GM19351 (cell line): ENCODE measurements at regions not wholly inside any gene's neighbourhood (a gene's known extent, or its start where the extent isn't known, plus 50 kb on each side); places are given as distances from the start of the nearest gene placed in this dataset.

Experiments
- ATAC-seq: cut with Tn5 transposase; IDR thresholded peaks from one replicate; pipeline ENCODE4 v1.9.1; 2021; ENCODE audit warnings: mild to moderate bottlenecking, moderate library complexity; ENCODE audit not compliant: unreplicated experiment

DNA sequence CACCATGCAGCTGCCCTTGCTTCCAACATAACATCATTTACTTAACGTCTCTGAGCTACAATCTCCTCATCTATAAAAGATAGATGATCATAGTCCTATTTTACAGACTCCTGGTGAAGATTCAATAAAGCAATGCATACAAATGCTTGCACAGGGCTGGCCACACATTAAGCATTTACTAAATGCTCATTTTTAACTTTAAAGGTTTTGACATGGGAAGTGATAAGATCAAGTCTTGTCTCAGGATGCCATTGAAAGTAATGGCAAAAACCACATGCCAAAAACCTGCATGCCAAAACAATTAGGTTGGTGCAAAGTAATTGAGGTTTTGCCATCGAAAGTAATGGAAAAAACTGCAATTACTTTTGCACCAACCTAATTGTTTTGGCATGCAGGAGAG is 181.2 kb upstream of the ADRA1B start:
- ATAC-seq = no peak

DNA sequence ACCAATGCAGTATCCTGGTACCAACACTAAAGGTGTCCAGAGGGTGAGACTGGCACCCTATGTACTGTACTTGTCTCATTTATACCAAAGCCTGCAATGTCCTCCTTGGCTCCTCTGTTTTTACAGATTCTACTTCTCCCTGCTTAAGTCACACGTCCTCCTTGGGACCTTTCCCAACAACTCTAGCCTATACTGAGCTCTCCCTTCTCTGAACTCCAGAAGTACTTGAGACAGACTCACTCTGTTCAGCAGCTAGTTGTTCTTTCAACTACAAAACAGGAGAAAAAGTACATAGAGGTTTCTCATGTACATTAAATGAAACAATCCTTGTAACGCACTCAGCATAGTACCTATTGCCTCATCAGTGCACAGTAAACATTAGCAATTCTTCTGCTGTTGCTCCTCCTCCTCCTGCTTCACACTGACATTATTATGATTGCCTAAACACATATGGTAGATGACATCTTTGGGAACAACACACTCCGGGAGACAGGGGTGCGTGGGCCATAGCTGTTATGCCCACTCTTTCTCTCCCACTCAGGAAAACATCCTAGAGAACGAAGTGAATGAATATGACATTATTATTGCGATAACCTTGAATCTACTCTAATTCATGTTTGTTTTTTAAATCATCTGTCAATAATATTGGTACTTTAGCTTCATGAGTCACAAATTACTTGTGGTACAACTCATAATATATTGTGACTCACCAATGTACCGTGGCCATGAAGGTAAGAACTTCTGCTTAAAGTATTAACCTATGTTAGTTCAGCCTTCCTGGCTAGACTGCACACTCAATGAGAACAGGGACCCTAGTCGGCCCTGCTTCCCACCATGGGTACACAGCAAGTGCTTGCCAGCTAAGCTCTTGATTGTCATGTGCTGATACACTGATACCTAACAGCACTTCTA is 180.3 kb upstream of the ADRA1B start:
- no peak for ATAC-seq

GRCh38 chr5:159736844-159737243 is 179.4 kb upstream of the ADRA1B start:
- no peak for ATAC-seq

DNA sequence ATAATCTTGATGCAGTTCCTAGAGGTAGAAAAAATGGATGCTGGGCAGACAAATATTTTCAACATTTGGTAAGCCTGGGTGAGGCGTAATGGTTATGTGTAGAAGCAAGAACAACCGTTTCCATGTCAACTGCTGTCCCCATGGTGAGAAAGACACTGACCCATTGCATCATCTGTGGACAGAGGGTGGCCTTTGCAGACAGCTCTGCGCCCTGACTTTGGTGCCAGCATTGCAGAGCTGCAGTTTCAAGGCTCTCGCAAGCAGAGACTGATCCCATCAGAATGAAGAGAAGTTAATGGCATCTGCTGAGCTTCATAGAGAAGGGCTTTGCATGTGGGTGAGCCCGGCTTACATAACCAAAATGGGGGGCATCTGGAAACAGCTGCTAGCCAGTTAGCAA is 179.0 kb upstream of the ADRA1B start:
- ATAC-seq = no peak

- ATAC-seq = no peak
Measured at GRCh38 chr5:159741829-159742322, 174.4 kb upstream of the ADRA1B start.

GRCh38 chr5:159743234-159743633 is 173.0 kb upstream of the ADRA1B start:
- ATAC-seq = no peak

DNA sequence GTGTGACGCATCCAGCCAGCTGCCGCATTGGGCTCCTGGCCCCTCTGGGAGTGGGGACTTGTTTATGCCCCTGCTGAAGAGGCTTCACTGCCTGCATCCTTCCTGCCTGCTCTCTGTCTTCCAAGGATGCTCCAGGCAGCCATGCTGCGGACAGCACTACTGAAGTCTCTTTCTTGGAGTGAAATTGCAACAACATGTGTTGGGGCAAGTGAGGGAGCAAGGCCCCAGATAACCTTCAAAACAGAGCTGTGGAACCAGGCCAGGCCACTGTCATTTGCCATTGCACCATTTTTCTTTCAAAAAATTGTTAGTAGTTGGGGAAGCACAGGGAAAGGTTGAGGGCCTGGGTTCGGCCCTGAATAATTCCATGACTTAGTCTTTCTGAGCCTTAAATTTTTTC is 169.6 kb upstream of the ADRA1B start:
- no peak for ATAC-seq

DNA sequence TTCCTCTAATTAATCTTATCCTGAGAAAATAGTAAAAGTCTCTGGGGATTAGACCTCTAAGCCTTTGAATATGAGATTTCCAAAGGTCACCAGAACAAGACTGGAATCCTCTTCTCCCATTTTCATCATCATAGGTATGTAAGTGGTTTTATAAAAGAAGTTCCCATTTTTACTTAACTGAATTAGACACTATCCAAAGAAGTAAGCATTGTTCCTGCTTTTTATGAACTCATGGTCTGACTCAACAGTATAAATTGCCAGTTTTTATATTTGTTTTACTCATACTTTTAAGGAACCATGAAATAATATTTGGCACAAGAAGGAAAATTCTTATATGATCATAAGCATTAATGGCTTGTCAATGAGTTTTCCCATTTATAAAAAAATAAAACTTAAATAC is 167.1 kb upstream of the ADRA1B start:
- no peak for ATAC-seq

- no peak for ATAC-seq
Measured at GRCh38 chr5:159750226-159750625, 166.1 kb upstream of the ADRA1B start.

- no peak for ATAC-seq
Measured at GRCh38 chr5:159751459-159751858, 164.8 kb upstream of the ADRA1B start.

DNA sequence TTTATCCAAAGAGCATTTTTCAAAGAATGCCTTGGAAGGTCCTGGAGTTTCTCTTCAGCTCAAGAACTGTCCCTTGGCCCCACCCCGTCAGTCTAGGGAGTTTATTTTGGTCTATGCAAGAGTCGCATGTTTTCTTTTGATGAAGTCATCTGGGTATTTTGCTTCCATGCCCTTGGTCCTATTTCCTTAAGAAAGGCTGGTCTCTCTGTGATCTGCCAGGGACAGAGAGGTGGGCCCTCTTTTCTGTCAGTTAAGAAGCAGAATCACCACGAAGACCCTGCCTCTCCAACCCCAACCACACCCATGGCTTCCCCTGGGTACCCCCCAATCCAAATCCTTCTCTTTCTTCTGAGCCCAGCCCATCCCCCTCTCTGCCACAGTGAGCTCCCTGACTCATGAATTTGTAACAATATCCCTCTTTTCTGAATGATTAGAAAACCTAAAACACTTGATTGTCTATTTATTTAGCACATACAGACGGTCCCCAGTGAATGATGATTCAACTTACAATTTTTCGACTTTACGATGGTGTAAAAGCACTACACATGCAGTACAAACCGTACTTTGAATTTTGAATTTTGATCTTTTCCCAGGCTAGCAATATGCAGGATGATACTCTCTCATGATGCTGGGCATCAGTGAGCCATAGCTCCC is 163.5 kb upstream of the ADRA1B start:
- ATAC-seq = no peak

DNA sequence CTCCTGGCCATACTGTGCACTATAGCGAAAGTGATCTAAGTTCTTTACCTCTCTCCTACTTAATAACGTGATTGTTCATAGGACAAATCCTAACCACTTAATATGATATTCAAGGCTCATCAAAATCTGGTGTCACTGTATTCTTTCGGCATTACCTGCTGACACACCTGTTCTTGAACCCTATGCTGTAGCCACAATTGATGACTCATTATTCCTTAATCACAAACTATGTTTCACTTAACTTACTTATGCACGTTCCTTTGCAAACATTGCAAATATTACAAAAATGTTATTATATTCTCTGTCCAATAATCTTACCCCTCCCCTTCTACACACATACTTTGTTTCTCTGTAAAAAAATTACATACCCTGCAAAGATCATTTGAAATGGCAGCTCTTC is 158.1 kb upstream of the ADRA1B start:
- ATAC-seq = no peak

- no peak for ATAC-seq
Measured at GRCh38 chr5:159759791-159760290, 156.4 kb upstream of the ADRA1B start.

- no peak for ATAC-seq
Measured at GRCh38 chr5:159762921-159763320, 153.4 kb upstream of the ADRA1B start.

DNA sequence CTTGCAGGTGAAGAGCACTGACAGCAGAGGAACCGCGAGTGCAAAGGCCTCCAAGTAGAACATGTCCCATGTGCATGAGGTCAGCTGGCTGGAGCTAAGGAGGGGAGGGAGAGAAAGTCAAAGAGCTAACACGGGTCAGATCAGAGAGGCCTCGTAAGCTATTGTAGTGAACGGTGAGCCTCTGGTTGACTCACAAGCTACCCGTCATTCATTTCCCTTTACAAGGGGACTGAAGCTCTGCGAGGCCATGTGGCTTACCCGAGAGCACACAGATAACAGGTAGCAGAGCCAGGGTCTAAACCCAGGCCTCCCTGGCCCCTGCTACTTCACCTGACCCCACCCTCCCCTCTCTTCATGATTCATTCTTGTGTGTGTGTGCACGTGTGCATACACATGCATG is 152.7 kb upstream of the ADRA1B start:
- ATAC-seq = no peak

GRCh38 chr5:159764283-159765134 is 151.8 kb upstream of the ADRA1B start:
- ATAC-seq = no peak

- ATAC-seq = no peak
Measured at GRCh38 chr5:159765135-159765433, 151.2 kb upstream of the ADRA1B start.

- no peak for ATAC-seq
Measured at GRCh38 chr5:159765760-159766517, 150.3 kb upstream of the ADRA1B start.

DNA sequence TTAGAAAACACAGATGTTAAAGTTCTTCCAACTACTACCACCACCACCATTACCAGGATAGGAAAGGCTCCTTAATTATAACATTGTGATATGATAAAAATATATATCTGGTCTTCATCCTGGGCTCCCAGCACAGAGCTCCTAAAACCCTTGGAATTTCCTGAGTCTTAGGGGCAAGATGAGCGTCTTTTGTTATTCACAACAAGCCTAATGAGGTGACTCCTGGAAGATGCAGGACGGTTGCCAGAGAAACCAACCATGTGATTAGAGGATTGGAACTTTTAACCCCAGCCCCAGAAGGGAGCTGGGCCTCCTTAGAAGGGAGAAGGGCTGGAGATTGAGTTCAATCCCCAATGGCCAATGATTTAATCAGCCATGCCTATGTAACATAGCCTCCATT is 148.0 kb upstream of the ADRA1B start:
- ATAC-seq = no peak

DNA sequence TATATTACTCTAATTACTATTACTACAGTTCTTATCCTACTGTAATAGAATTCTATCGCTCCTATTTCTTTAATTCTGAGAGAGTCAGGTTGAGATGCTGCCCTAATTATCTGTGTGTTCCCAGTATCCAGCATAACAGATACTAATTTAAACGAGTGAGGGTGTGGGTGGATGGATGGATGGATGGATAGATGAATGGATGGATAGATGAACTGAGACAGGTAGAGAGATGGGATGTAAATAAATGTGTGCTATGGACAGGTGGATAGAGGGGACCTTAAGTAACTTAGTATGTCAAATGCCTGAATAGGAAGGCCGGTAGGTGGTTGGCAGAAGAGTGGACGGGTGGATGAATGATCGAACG is 143.6 kb upstream of the ADRA1B start:
- ATAC-seq = no peak
